ENCODE measurements at regions not wholly inside any gene's neighbourhood (a gene's known extent, or its start where the extent isn't known, plus 50 kb on each side); places are given as distances from the start of the nearest gene placed in this dataset.

DNA sequence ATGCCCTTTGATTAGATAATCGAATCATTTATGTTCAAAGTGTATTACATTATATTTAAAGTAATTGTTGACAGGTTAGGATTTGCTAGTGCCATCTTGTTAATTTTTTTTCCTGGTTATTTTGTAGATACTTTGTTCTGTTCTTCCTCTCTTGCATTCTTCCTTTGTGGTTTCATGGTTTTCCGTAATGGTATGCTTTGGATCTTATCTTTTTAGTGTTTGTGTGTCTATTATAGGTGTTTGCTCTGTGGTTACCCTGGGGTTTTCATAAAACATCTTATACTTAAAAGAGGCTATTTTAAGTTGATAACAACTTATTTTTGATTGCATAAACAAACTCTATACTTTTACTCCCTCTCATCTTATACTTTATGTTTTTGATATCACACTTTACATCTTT is 108.2 kb upstream of the SRD5A3 start:
- WGBS: 80% methylated on average over 2 of the region's 2 CpGs
- no peak for DNase-seq (ENCODE audit: extremely low spot score)
- Histone ChIP-seq H3K4me3 (no peak overlapping the region), H3K27me3 (no peaks in the 10 kb centered on the region), H3K36me3 (no peaks in the 10 kb centered on the region), H3K27ac (replicated peaks in 1 of 4) (no peak overlapping the region), H3K9me3 (peaks cover 0 to 24% (median 16%) of the 10 kb centered on the region in 4 donors), H3K4me1 (no peaks in the 10 kb centered on the region)
- TF ChIP-seq, protein P1, sequence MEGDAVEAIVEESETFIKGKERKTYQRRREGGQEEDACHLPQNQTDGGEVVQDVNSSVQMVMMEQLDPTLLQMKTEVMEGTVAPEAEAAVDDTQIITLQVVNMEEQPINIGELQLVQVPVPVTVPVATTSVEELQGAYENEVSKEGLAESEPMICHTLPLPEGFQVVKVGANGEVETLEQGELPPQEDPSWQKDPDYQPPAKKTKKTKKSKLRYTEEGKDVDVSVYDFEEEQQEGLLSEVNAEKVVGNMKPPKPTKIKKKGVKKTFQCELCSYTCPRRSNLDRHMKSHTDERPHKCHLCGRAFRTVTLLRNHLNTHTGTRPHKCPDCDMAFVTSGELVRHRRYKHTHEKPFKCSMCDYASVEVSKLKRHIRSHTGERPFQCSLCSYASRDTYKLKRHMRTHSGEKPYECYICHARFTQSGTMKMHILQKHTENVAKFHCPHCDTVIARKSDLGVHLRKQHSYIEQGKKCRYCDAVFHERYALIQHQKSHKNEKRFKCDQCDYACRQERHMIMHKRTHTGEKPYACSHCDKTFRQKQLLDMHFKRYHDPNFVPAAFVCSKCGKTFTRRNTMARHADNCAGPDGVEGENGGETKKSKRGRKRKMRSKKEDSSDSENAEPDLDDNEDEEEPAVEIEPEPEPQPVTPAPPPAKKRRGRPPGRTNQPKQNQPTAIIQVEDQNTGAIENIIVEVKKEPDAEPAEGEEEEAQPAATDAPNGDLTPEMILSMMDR (IDR thresholded peaks at IDR 0.05): no peak
- no peak for TF ChIP-seq POLR2AphosphoS5 (IDR thresholded peaks at IDR 0.05)
- TF ChIP-seq EP300 (IDR thresholded peaks at IDR 0.05): no peak
- TF ChIP-seq POLR2A (IDR thresholded peaks at IDR 0.05; ENCODE audit: low read depth): no peak
- intact Hi-C loops (cut with DNase I): no loop called here

DNA sequence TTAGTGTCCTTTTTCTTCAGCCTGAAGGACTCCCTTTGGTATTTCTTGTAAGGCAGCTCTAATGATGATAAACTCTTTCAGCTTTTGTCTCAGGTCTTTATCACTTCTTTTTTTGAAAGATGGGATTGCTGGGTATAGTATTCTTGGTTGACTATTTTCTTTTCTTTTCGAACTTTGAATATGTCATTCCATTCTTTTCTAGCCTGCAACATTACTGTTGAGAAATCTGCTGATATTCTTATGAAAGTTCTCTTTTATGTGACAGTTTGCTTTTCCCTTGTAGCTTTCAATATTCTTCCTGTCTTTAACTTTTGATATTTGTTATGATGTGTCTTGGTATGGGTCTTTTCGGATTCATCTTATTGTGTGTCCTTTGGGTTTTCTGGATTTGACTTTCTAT is 107.6 kb upstream of the SRD5A3 start:
- TF ChIP-seq, protein P1 (IDR thresholded peaks at IDR 0.05): no peak
- no peak for TF ChIP-seq EP300 (IDR thresholded peaks at IDR 0.05)
- TF ChIP-seq POLR2AphosphoS5 (IDR thresholded peaks at IDR 0.05): no peak
- no peak for TF ChIP-seq POLR2A (IDR thresholded peaks at IDR 0.05; ENCODE audit: low read depth)
- intact Hi-C loops (cut with DNase I): no loop called here
- Histone ChIP-seq H3K27ac (replicated peaks in 1 of 4) (no peak overlapping the region), H3K27me3 (no peaks in the 10 kb centered on the region), H3K36me3 (no peaks in the 10 kb centered on the region), H3K4me1 (no peaks in the 10 kb centered on the region), H3K4me3 (no peak overlapping the region), H3K9me3 (peaks cover 0 to 24% (median 16%) of the 10 kb centered on the region in 4 donors)
- WGBS: 87% methylated on average over 2 of the region's 2 CpGs
- DNase-seq (ENCODE audit: extremely low spot score): no peak

DNA sequence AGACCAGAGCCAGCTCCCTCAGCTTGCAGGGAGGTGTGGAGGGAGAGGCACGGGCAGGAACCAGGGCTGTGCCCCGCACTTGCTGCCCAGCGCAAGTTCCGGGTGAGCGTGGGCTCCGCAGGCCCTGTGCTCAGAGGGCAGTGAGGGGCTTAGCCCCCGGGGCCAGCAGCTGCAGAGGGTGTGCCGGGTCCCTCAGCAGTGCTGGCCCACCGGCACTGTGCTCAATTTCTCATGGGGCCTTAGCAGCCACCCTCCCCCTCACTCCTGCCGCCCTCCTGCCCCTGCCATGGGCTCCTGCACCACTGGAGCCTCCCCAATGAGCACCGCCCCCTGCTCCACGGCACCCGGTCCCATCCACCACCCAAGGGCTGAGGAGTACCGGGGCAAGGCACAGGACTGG is 104.6 kb upstream of the SRD5A3 start:
- 90% methylated on average over 2 of the region's 14 CpGs for WGBS
- Histone ChIP-seq H3K36me3 (no peaks in the 10 kb centered on the region), H3K27ac (replicated peaks in 1 of 4) (no peak overlapping the region), H3K9me3 (peaks cover 0 to 24% (median 16%) of the 10 kb centered on the region in 4 donors), H3K27me3 (no peaks in the 10 kb centered on the region), H3K4me1 (no peaks in the 10 kb centered on the region), H3K4me3 (no peak overlapping the region)
- TF ChIP-seq, protein P1 (IDR thresholded peaks at IDR 0.05): no peak
- TF ChIP-seq EP300 (IDR thresholded peaks at IDR 0.05) (no peak), POLR2A (IDR thresholded peaks at IDR 0.05; ENCODE audit: low read depth) (no peak), POLR2AphosphoS5 (IDR thresholded peaks at IDR 0.05) (no peak)
- intact Hi-C loops (cut with DNase I): no loop called here
- DNase-seq (ENCODE audit: extremely low spot score): no peak

DNA sequence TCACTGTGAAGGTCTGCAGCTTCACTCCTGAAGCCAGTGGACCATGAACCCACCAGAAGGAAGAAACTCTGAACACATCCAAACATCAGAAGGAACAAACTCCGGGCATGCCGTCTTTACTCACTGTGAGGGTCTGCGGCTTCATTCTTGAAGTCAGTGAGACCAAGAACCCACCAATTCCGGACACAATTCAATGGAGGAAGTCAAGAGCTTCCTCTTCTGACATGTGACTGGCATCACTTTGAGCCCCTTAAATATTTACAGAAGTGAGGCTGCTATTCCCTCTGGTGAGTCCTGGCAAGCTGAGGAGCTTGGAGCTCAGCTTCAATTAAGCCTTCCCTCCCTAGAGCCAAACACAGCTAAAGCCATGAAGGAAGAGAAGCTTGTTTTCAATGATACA is 103.5 kb upstream of the SRD5A3 start:
- no peaks in the 10 kb centered on the region for H3K27me3 ChIP-seq
- DNase-seq (ENCODE audit: extremely low spot score): no peak
- H3K9me3 ChIP-seq: peaks cover 0 to 24% (median 13%) of the 10 kb centered on the region in 4 donors
- H3K4me1 ChIP-seq: no peaks in the 10 kb centered on the region
- intact Hi-C loops (cut with DNase I): no loop called here
- no peak overlapping the region for H3K4me3 ChIP-seq
- no peaks in the 10 kb centered on the region for H3K36me3 ChIP-seq
- 61% methylated on average over 4 of the region's 4 CpGs for WGBS
- TF ChIP-seq POLR2AphosphoS5 (IDR thresholded peaks at IDR 0.05) (no peak), POLR2A (IDR thresholded peaks at IDR 0.05; ENCODE audit: low read depth) (no peak)
- TF ChIP-seq, protein P1 (IDR thresholded peaks at IDR 0.05): no peak
- no peak overlapping the region for H3K27ac ChIP-seq (replicated peaks in 1 of 4)

DNA sequence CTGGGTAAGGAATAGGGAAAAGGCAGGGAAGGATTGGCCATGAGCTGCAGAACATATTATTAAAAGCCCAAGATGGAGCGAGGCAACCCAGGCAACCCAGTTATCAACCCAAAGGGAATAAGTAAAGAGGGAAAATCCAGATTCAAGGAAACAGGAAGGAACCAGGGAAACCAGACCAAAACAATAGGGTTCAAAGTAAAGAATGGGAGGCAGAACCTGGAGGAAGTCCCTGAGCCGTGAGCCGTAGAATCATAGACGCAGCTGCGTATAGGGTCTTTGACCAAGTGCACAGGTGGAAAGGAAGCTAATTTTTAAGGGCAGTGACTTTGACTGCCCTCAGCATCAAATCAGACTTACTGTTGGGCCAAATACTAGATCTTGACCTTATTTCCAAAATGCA is 98.5 kb upstream of the SRD5A3 start:
- H3K36me3 ChIP-seq: no peaks in the 10 kb centered on the region
- no peaks in the 10 kb centered on the region for H3K9me3 ChIP-seq
- H3K27ac ChIP-seq (replicated peaks in 1 of 4): no peak overlapping the region
- H3K4me1 ChIP-seq: peaks cover 0 to 4% (median 0%) of the 10 kb centered on the region in 4 donors
- no peak overlapping the region for H3K4me3 ChIP-seq
- DNase-seq (ENCODE audit: extremely low spot score): no peak
- intact Hi-C loops (cut with DNase I): no loop called here
- WGBS: 87% methylated on average over 5 of the region's 5 CpGs
- no peak for TF ChIP-seq POLR2A (IDR thresholded peaks at IDR 0.05; ENCODE audit: low read depth)
- TF ChIP-seq, protein P1 (IDR thresholded peaks at IDR 0.05): no peak
- no peak for TF ChIP-seq POLR2AphosphoS5 (IDR thresholded peaks at IDR 0.05)
- TF ChIP-seq EP300 (IDR thresholded peaks at IDR 0.05): no peak
- no peaks in the 10 kb centered on the region for H3K27me3 ChIP-seq

All from esophagus muscularis mucosa (tissue), 4 donors.